ENCODE measurements at regions not wholly inside any gene's neighbourhood (a gene's known extent, or its start where the extent isn't known, plus 50 kb on each side); places are given as distances from the start of the nearest gene placed in this dataset.
A peak's percentile ranks its signal among the peaks of the same experiment; 100 is the strongest.
"Not testable (repeated sequence)": the region's sequence is repeated elsewhere in the genome, so short reads cannot be mapped to it uniquely, and the experiment has no call there.

DNA sequence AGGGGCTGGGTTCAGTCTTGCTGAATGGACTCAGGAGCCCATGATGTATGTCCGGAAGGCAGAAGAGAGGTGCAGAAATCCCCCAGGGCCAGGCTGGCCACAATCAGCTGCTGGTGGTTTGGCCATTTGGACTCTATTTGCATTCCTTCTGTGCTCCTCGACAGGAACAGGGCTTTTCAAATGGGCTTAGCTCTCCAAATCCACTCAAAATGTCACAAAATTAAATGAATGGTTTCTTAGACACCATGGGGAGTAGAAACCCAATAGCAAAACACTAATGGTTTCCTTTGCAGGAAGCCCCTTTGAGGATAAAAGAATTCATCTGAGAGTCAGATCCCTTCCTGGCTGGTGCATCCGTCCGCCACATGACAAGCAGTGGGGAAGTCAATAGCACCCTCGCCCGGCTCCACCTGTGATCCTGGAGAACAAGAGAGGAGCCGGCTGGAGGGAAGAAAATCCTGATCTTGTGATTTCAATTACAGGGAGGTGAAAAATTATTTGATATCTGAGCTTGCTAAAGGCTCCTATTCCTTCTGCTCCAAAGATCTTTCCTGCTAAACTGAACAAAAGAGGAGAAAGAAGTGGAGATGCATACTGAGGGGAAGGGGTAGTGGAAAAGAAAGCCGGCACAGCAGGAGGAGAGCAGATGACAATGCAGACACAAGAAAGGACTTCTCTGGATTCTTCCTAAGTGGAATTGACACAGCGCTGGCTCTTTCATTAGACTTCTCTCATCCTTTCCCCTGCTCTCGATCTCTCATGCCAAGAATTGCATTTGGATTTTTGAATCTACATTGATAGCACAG lies 190.7 kb downstream of the C7orf25 start:
- no peak for DNase-seq (ENCODE audit: low read depth)

DNA sequence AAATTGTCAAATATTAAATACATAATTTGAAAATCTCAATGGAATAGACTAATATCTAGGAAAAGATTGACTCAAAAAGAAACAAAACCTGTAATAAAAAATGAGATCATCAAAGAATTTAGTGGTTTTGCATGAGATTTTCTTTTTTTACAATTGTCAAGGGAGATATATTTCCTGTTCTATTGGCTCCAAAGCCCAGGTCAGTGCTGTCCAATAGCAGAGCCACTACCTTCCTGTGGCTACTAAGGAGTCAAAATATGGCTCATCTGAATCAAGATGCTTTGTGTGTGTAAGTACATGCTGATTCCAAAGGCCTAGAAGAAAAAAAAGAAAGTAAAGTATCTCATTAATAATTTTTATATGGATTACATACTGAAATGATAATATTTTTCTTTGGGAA lies 191.9 kb downstream of the C7orf25 start:
- no peak for DNase-seq (ENCODE audit: low read depth)

DNA sequence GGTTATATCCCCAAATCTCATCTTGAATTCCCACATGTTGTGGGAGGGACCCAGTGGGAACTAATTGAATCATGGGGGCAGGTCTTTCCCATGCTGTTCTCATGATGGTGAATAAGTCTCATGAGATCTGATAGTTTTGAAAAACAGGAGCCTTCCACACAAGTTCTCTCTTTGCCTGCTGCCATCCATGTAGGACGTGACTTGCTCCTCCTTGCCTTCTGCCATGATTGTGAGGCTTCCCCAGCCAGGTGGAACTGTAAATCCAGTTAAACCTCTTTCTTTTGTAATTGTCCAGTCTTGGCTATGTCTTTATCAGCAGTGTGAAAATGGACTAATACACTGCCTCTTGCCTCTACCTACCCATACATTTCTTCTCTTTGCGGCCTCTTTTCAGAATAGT lies 193.4 kb downstream of the C7orf25 start:
- DNase-seq (ENCODE audit: low read depth), result not testable (repeated sequence)

DNA sequence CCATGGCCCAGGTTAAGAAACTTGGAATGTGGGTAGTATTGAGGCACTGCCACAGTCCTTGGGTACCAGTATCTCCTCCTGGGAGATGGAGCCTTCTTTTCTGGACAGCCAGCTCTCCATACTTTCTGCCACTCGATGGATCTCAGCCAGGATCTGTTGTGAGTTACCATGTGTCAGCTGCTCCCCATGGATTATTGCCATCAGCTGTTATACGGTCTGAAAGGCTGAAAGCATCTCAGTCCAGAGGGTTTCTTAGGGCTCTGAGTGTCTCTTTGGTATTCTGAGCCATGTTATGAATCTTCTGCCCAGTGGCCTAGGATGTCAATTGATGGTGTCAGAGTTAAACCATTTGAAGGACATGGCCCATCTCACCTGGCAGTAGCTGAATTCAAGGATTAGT lies 197.5 kb downstream of the C7orf25 start:
- no peak for DNase-seq (ENCODE audit: low read depth)

DNA sequence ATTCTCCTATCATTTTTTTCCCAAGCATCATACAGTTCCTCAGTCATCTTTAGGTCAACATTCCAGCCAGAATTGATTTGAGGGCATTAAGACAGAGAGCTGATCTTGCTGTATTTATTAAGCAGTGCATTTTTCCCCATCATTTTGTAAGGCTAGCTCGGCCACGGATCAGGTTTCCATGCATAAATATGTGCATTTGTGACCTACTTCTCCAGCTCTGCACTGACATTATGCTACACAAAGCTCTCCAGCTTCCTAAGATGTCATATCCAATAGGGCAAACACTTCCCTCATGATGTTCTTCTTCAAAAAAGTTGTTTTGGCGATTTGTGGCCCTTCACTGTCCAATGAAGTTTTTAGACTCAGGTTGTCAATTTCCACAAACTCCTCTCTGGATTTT lies 202.6 kb downstream of the C7orf25 start:
- DNase-seq (ENCODE audit: low read depth), result no peak

DNA sequence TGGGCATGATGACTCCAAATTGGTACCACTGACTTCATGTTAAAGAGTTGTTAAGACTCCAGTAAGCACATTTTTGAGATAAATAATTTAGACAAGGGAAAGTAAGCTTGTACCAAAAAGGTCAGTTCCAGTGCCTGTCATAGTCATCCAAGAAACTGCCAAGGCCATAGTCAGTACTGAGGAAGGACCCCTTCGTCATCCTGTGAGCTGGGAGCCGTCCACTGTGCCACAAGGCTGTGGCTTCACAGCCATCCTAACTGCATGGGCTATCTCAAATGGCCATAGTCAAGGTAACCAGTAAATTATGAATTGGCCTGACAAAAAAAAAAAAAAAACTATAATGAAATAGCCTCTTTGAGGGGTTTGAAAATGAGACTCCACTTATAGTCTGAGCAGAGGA lies 207.2 kb downstream of the C7orf25 start:
- no peak for DNase-seq (ENCODE audit: low read depth)

DNA sequence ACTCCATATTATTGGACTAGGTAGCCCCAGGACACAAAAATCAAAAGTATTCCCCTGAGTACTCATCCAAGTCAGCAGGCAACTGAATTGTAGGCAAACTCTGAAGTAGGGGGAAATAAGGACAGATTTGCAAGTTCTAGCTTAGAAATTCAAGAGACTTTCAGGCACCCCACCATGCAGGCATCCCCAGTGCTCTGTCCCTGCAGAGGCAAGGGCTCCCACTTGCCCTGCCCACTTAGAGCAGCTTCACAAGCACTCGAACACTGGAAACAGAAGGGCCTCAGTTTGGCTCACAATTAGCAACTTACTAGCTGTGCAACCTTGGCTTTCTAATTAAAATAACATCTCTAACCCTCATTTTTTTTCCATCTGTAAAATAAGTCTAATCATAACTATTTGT lies 209.2 kb downstream of the C7orf25 start:
- no peak for DNase-seq (ENCODE audit: low read depth)

DNA sequence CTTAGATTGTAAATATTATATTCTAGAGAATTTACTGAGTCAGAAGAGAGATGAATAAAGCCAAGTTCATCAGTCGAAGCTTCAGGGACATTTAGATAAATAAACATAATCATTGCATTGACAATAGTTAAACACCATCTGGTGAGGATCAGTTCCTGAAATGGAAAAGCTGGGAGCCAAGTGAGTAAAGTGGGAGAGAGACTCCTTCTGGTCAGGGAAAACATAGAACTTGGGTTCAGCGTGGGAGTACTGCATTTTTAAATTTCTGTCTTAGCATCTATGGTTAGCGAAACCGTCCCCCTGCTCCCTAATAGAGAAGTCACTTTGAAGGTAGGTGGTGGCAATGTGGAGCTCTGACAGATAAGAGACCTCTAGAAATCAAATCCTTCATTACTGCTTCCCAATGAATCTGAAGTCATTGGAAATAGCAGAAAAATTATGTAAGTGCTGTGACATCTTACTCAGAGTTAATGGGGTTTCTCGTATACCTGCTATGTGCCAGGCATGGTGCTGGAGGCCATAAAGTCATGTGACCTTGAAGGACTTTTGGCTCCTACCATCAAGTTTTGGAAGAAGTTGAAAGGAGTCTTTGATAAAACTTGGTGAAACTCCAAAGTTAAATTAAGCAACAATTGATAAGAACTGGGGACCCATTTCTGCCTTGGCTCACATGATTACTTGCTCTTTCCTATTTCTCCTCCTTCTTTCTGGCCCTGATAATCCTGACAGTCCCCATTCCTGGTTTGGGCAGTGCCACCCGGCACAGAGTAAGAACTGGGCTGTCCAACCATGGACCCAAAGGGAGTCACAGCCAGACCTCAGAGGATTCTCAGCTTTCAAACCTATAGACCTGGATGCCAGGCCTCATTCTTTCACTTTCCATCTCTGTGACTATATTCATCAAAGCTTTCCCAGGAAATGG lies 211.2 kb downstream of the C7orf25 start:
- peak; percentile 4 for DNase-seq (ENCODE audit: low read depth)

DNA sequence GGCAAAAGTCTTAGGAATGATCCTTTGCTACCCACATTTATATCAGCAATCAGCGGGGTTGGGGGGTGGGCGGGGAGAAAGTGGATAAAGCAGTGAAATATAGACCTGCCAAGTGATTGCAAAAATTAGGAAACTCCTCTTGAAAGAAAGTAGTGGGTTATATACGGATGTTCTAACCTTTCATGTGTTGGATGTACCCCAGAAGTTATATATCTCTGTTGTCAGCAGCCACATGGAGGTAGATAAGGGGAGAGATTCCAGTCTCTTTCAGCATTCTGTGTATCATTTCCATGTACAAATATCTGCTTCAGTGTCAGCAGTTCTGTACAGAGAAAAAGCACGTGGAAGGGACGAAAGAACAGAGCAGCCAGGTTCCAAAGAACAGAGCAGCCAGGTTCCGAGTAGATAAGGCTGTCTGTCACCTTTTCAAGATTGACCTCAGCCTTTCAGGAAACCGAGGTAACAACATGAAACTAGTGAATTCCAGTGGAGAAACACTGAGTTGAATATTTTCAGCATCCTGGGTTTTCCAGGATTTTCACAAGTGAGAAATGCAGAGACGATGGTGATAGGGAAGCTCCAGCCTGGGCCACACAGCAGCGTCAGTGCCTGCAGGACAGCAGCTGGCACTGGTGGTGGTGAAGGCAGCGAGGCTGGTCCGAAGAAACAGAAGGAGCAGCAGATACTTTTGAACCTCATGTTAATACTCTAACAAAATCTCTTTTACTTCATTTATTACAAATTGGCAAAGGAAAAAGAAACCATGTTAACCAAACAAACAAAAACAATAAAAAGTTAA lies 212.3 kb downstream of the C7orf25 start:
- no peak for DNase-seq (ENCODE audit: low read depth)

DNA sequence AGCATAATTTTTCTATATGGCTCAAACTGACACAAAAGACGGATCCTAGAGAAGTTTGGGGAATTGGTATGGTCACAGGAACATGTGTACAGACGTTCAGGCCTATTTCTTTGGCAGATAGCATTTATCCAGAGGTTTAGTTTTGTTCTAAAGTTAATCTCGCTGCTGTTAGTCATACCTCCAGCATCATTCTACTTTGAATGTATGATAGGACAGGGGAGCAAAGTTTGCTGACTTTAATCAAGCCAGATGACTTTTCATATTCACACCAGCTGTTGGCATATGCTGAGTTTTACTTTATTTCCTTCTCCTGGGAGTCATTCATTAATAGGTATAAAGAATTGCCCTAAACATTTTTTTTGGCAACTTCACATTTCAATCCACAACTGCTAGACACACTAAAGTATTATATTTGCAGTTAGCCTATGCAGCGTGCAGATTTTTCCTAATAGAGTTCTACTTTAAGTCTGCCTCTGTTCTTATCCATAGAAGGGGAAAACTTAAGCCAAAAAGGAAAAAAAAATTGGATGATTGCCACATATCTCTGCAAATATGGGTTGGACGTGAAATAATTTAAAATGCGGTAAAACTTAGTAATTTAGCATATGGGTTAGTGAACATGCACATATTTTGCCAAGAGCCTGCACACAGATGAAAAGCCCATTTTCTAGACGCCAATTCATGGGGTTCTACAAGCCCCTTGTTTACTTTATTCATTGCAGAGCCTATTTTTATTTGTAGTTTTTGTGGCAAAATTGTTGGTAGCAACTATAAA lies 213.1 kb downstream of the C7orf25 start:
- no peak for DNase-seq (ENCODE audit: low read depth)

DNA sequence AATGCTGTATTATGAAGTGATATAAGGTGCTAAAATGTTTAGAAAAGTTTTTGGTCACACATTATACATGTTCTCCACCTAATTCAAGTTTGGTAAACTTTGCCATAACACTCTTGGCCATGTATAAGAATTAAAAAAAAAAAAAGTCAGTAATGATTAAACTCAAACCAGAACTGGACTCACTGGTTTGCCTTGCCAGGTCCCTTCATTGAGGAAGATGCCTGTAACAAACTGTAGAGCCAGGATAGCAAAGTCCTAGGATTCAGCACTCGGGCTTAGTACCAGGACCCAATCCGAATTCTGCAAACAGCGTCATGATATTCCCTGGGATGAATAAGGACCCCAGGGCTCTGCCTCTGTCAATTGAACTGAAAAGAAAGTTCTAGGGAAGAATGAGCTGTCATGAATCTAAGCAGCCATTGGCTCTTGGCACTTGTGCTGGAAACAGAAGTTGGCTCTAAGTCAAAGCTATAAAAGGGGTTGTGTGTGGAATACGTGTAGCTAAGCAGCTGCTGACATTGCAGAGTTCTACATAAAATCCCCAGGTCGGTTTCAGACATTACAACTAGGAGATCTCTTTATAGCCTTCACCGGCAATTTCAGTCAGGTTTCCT lies 216.9 kb downstream of the C7orf25 start:
- no peak for DNase-seq (ENCODE audit: low read depth)

DNA sequence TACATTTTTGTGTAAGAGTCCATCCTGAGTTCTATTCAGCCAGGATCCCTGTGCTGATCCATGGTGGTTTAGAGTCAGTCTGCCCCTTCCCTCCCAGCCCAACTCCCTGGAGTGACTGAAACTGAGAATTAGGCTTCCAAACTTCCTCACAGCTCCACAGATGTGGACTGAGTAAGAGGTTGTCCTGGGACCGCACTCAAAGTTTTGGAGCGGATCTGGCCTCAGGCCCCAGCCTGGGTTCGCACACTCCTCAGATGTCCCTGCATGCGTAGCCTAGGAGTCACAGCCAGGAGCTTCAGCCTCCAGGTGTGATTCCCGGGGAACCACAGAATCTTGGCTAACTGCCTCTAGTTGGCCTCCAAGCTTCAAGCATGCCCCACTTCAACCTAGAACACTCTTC lies 218.1 kb downstream of the C7orf25 start:
- no peak for DNase-seq (ENCODE audit: low read depth)

DNA sequence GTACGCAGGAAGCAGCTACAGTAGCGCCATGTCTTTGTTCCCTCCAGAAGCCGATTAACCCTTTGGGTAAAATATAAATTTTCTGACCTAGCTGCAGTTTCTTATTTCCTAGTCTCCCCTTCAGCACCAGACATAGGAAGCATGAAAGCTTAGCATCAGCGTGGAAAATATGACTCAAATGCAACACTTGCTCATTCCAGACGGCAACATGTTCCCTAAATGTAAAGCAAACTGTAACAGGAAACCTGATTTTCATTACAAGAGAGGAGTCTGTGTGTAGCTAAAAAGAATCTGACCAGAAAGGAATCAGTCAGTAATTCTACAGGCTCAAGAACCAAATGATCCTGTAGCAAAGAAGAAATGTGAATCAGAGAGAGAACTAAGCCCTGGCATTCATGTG lies 219.2 kb downstream of the C7orf25 start:
- DNase-seq (ENCODE audit: low read depth), result no peak

DNA sequence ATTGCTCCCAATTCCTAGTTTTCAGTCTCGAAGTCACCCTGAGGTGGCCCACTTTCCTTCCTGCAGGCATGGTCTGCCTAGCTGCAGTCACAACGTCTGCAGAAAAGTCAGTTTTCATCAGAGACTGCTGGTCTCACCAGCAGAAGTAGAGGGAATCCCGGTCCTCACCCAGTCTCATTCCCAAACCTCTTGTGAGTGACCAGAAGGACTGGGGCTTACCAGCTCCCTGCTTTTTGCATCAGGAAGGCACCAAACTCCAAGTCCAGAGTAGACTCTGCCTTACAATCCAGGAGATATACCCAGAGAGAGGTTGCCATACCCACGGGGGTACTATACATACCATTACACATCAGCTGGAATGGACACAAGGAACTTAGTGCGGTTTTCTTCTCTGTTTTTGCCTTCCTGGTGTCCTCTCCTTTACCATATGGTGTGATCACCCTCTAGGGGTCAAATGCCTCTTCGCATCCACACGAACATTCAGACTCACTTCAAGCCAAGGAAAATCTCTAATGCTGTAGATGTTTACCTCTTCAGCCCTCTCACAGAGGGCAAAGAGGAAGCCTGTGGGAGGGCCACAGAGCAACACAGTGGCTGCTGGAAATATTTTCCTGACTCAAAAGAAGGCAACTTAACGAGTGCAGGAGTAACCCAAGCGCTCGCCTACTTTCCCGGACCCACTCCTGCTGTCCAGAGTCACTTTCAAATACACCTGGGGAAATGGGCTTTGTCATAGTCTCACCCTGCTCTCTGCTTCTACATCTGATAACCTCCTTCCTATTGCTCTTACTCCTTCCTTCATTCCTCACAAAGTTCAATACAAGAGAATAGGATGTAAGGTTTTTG lies 220.9 kb downstream of the C7orf25 start:
- DNase-seq (ENCODE audit: low read depth), result peak; percentile 65

DNA sequence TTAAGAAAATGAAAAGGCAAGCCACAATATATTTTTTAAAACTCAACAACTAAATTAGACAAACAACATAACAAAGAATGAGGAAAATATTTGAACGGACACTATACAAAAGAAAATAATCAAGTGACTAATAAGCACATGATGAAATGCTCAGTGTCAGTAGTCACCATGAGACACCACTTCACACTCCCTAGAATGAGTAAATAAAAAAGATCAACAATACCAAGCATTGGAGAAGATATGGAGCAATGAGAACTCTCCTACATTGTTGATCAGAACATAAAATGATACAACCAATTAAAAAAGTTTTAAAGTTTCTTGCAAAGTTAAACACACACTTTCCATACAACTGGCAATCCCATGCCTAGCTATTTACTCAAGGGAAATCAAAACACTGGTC lies 222.2 kb downstream of the C7orf25 start:
- DNase-seq (ENCODE audit: low read depth), result peak; percentile 46

DNA sequence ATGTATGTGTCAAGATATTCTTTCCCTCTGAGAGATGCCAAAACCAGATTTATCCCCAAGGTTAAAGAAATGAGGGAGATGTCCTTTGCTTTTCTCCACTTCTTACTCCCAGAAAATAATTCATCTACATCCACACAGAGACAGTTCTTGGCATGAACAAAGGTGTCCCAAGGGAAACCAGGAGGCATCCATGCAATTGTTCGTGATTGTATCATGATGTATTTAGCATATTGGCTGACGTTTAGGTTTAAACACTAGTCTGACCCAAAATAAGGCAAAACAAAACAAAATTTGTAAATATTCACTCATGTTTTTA lies 223.9 kb downstream of the C7orf25 start:
- no peak for DNase-seq (ENCODE audit: low read depth)

DNA sequence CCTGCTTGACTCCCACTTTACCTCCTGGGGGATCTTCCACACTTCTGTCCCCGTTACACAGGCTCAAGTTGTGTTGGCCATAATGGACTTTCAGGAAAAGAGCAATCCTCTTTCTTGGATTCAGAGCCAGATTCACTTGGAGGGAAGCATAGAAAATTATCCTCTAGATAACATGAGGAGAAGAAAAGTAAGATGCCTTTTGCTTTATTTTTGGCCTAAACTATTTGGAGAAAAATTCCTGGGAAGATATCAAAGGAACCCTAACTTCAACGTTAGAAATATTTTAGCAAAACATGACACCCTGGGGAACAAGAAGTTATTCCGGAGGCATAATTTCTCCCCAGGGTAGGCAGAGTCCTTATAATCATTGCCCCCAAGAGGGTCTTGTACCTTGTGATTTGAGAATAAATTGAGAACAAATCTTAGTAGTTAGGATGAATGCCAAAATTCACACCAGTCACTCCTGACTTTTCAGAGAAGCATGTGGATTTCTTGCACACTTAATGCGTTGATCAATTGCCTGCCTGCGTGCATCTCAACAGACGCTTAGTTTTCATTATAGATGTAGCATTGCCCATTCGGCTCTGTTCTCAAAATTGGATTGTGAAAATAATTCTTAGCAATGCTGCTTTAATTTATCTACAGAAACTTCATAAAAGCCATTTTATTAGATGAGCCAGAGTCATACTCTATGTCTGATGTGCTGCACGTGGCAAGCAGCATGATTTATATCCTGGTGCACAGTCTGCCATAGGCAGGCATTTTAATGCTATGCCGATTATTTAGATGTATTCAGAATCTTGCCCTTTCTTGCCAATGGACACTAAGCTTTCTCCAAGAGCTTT lies 224.4 kb downstream of the C7orf25 start:
- no peak for DNase-seq (ENCODE audit: low read depth)

DNA sequence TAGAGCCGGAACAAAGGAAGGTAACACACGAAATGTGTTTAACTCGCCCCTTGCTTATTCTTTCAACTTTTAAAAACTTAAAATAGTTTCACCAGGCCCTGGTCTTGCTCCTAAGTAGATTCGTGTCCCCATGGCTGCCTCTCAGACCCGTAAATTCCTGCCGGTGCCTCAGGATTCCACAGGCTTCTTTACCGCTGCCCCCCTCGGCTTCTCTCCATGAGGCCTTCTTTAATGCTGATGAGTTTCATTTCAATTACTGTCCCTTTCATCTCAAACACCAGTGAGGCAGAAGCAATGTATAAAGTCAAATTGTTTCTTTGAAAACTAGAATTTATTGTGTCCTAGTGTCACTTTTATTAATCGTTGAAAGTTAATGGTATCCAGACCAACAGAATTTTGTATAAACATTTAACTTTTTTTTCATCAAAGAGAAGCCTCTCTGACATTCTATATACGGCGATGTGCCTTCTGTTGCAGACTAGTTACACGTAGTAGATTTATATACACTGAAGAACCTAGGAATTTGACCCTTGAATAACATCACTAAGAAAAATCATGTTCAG lies 225.2 kb downstream of the C7orf25 start:
- DNase-seq (ENCODE audit: low read depth), result no peak

DNA sequence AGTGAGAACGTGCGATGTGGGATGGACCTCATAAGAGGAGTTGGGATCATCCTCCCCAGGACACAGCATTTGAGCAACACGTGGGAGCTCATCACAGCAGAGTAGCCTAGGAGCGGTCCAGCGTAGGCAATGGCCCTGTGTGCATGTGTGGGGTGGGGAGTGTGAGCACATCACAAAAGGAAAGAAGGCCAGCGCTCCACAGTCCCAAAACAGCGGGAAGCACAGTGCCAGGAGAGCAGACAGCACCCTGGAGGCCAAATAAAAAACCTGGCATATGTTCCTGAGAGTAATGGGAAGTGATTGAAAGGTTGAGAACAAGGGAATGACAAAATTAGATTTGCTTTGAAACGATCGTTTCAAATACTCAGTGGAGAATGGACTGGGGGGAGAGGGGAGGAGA lies 226.0 kb downstream of the C7orf25 start:
- no peak for DNase-seq (ENCODE audit: low read depth)
